HL-60 (cell line): ENCODE measurements at regions not wholly inside any gene's neighbourhood (a gene's known extent, or its start where the extent isn't known, plus 50 kb on each side); places are given as distances from the start of the nearest gene placed in this dataset.
"Not testable (repeated sequence)": the region's sequence is repeated elsewhere in the genome, so short reads cannot be mapped to it uniquely, and the experiment has no call there.

ENCODE experiments used
- DNase-seq, 2 experiments: peaks; one replicate each; pipeline ENCODE4 v3.0.0-alpha.2; 2010 to 2020; ENCODE audit warnings: low read depth in 1 of 2, low spot score in 1 of 2
- H3K27ac ChIP-seq: fragments of 250-450 bp; sonication (Bioruptor Pico); replicated peaks from 2 replicates; pipeline ENCODE4 v1.5.1; 2020; ENCODE audit warnings: mild to moderate bottlenecking, moderate library complexity
- H3K27me3 ChIP-seq: fragments of 250-450 bp; sonication (Bioruptor Pico); 2 replicates; pipeline ENCODE4 v1.5.1; 2021; ENCODE audit warnings: mild to moderate bottlenecking, moderate library complexity; ENCODE audit not compliant: insufficient read depth, poor library complexity, severe bottlenecking
- H3K4me3 ChIP-seq: replicated peaks from 2 replicates; pipeline ENCODE4 v1.5.1; 2011; ENCODE audit warnings: mild to moderate bottlenecking, control low read depth, low read length; ENCODE audit not compliant: insufficient read depth
- CTCF ChIP-seq: IDR thresholded peaks from one replicate; pipeline ENCODE4 v1.5.1; 2011; ENCODE audit warnings: low read length, control low read depth, inconsistent platforms; ENCODE audit not compliant: insufficient read depth
- GABPA ChIP-seq: IDR thresholded peaks from 2 replicates; pipeline ENCODE4 v1.6.1; 2012; ENCODE audit warnings: low read depth
- POLR2AphosphoS5 ChIP-seq: IDR thresholded peaks from 2 replicates; pipeline ENCODE4 v1.6.1; 2012; ENCODE audit warnings: low read depth
- REST ChIP-seq: IDR thresholded peaks from 2 replicates; pipeline ENCODE4 v1.6.1; 2012; ENCODE audit warnings: low read depth; ENCODE audit not compliant: insufficient replicate concordance
- SPI1 ChIP-seq: IDR thresholded peaks from 2 replicates; pipeline ENCODE4 v1.6.1; 2012; ENCODE audit warnings: low read depth, mild to moderate bottlenecking, borderline replicate concordance

GRCh38 chr17:20797292-20797691, 217.8 kb downstream of the CDRT15L2 start:
- no peak for DNase-seq
- H3K27me3 ChIP-seq, result no peaks in the 10 kb centered on the region
- H3K27ac ChIP-seq, result no peak overlapping the region
- H3K4me3 ChIP-seq, result no peak overlapping the region
- no peak for TF ChIP-seq REST
- no peak for TF ChIP-seq CTCF
- no peak for TF ChIP-seq SPI1
- TF ChIP-seq POLR2AphosphoS5, result no peak
- TF ChIP-seq GABPA, result no peak

- no peak for TF ChIP-seq GABPA
- TF ChIP-seq REST, result no peak
- no peak for TF ChIP-seq POLR2AphosphoS5
- no peak for TF ChIP-seq CTCF
- no peak for TF ChIP-seq SPI1
- Histone ChIP-seq H3K4me3 (no peak overlapping the region), H3K27ac (no peak overlapping the region), H3K27me3 (no peaks in the 10 kb centered on the region)
- DNase-seq, result no peak
These were observed 220.6 kb downstream of the CDRT15L2 start for GRCh38 chr17:20800146-20800545.

GRCh38 chr17:20805751-20806150, 226.2 kb downstream of the CDRT15L2 start:
- no peaks in the 10 kb centered on the region for H3K27me3 ChIP-seq
- no peak overlapping the region for H3K27ac ChIP-seq
- no peak for DNase-seq
- H3K4me3 ChIP-seq, result no peak overlapping the region
- no peak for TF ChIP-seq SPI1
- no peak for TF ChIP-seq GABPA

GRCh38 chr17:20807566-20807965, 228.0 kb downstream of the CDRT15L2 start:
- H3K27ac ChIP-seq, DNase-seq, H3K27me3 ChIP-seq, H3K4me3 ChIP-seq: not testable (repeated sequence)

- not testable (repeated sequence) for DNase-seq, H3K27me3 ChIP-seq, H3K27ac ChIP-seq, H3K4me3 ChIP-seq
These were observed 227.4 kb downstream of the USP22 start for GRCh38 chr17:20815410-20815809.

GRCh38 chr17:20823905-20824304, 218.9 kb downstream of the USP22 start:
- Histone ChIP-seq H3K27me3 (no peaks in the 10 kb centered on the region), H3K27ac (no peak overlapping the region), H3K4me3 (no peak overlapping the region)
- DNase-seq, result no peak
- no peak for TF ChIP-seq POLR2AphosphoS5
- no peak for TF ChIP-seq REST
- TF ChIP-seq GABPA, result no peak
- TF ChIP-seq CTCF, result no peak
- no peak for TF ChIP-seq SPI1
